ENCODE measurements at regions not wholly inside any gene's neighbourhood (a gene's known extent, or its start where the extent isn't known, plus 50 kb on each side); places are given as distances from the start of the nearest gene placed in this dataset.
"Not testable (repeated sequence)": the region's sequence is repeated elsewhere in the genome, so short reads cannot be mapped to it uniquely, and the experiment has no call there.

GRCh38 chr2:81073412-81073811 lies 768.9 kb upstream of the LRRTM1 start:
- DNase-seq = no peak

- no peak for DNase-seq
Observed at GRCh38 chr2:81068144-81068543, 763.6 kb upstream of the LRRTM1 start.

GRCh38 chr2:81061016-81061415 lies 756.5 kb upstream of the LRRTM1 start:
- DNase-seq = no peak

GRCh38 chr2:81050580-81051095 lies 746.1 kb upstream of the LRRTM1 start:
- DNase-seq = no peak

GRCh38 chr2:81043681-81044080 lies 739.1 kb upstream of the LRRTM1 start:
- DNase-seq = no peak

- DNase-seq = no peak
Observed at GRCh38 chr2:81007104-81007503, 702.6 kb upstream of the LRRTM1 start.

GRCh38 chr2:81002906-81003305 lies 698.4 kb upstream of the LRRTM1 start:
- no peak for DNase-seq

- DNase-seq = no peak
Observed at GRCh38 chr2:80987466-80987865, 682.9 kb upstream of the LRRTM1 start.

GRCh38 chr2:80969900-80970299 lies 665.3 kb upstream of the LRRTM1 start:
- no peak for DNase-seq

GRCh38 chr2:80968450-80968849 lies 663.9 kb upstream of the LRRTM1 start:
- no peak for DNase-seq

GRCh38 chr2:80947601-80948130 lies 643.1 kb upstream of the LRRTM1 start:
- no peak for DNase-seq

GRCh38 chr2:80943487-80943886 lies 638.9 kb upstream of the LRRTM1 start:
- no peak for DNase-seq

- no peak for DNase-seq
Observed at GRCh38 chr2:80942766-80943165, 638.2 kb upstream of the LRRTM1 start.

- DNase-seq = no peak
Observed at GRCh38 chr2:80938463-80938862, 633.9 kb upstream of the LRRTM1 start.

- not testable (repeated sequence) for DNase-seq
Observed at GRCh38 chr2:80931820-80932219, 627.3 kb upstream of the LRRTM1 start.

GRCh38 chr2:80930777-80931176 lies 626.2 kb upstream of the LRRTM1 start:
- no peak for DNase-seq

- DNase-seq = no peak
Observed at GRCh38 chr2:80926168-80926567, 621.6 kb upstream of the LRRTM1 start.

GRCh38 chr2:80896576-80896975 lies 592.0 kb upstream of the LRRTM1 start:
- DNase-seq = no peak

- DNase-seq = no peak
Observed at GRCh38 chr2:80894486-80894885, 589.9 kb upstream of the LRRTM1 start.

GRCh38 chr2:80893711-80894110 lies 589.2 kb upstream of the LRRTM1 start:
- DNase-seq = no peak

- no peak for DNase-seq
Observed at GRCh38 chr2:80889009-80889408, 584.5 kb upstream of the LRRTM1 start.

- DNase-seq = no peak
Observed at GRCh38 chr2:80887841-80888378, 583.4 kb upstream of the LRRTM1 start.

- DNase-seq = no peak
Observed at GRCh38 chr2:80874374-80874773, 569.8 kb upstream of the LRRTM1 start.

GRCh38 chr2:80869858-80870438 lies 565.4 kb upstream of the LRRTM1 start:
- DNase-seq = no peak

Measured in NCI-H1694 (cell line).